ENCODE measurements at regions not wholly inside any gene's neighbourhood (a gene's known extent, or its start where the extent isn't known, plus 50 kb on each side); places are given as distances from the start of the nearest gene placed in this dataset.

GRCh38 chr17:83152745-83153611 is 73.6 kb downstream of the METRNL start:
- Histone ChIP-seq H3K36me3 (ENCODE audit: insufficient read depth, low read length) (no peaks in the 10 kb centered on the region), H3K79me2 (ENCODE audit: insufficient read depth, low read length) (no peaks in the 10 kb centered on the region), H3K27me3 (ENCODE audit: insufficient read depth, low read length) (peaks cover 16% of the 10 kb centered on the region; the same call in 1 of the 2 replicates), H3K4me2 (ENCODE audit: low read length) (no peak overlapping the region), H3F3A (ENCODE audit: insufficient read depth, low read length) (no peaks in the 10 kb centered on the region), H3K4me3 (ENCODE audit: low read depth, low read length, poor library complexity, severe bottlenecking) (no peak overlapping the region), H3K9ac (ENCODE audit: low read length) (no peak overlapping the region), H3K9me2 (ENCODE audit: low read depth, low read length) (no peaks in the 10 kb centered on the region), H3K27ac (ENCODE audit: low read depth, low read length, poor library complexity, severe bottlenecking) (no peak overlapping the region), H3K9me3 (ENCODE audit: low read length) (no peaks in the 10 kb centered on the region; the same call in 1 of the 2 replicates), H2AFZ (ENCODE audit: low read length) (no peak overlapping the region), H4K20me1 (ENCODE audit: insufficient read depth, low read length) (no peaks in the 10 kb centered on the region), H3K4me1 (ENCODE audit: insufficient read depth, low read length, severe bottlenecking) (peaks cover 8% of the 10 kb centered on the region)
- TF ChIP-seq EZH2 (IDR thresholded peaks at IDR 0.05; ENCODE audit: borderline replicate concordance, low read length) (no peak), CTCF (IDR thresholded peaks at IDR 0.05; ENCODE audit: low read length) (no peak)

GRCh38 chr17:83153681-83154310 is 74.4 kb downstream of the METRNL start:
- H3K27ac ChIP-seq (ENCODE audit: low read depth, low read length, poor library complexity, severe bottlenecking) = no peak overlapping the region
- peaks cover 12% of the 10 kb centered on the region; the same call in 1 of the 2 replicates for H3K27me3 ChIP-seq (ENCODE audit: insufficient read depth, low read length)
- no peaks in the 10 kb centered on the region for H3K79me2 ChIP-seq (ENCODE audit: insufficient read depth, low read length)
- H3K36me3 ChIP-seq (ENCODE audit: insufficient read depth, low read length) = no peaks in the 10 kb centered on the region
- no peaks in the 10 kb centered on the region for H4K20me1 ChIP-seq (ENCODE audit: insufficient read depth, low read length)
- H3K9me3 ChIP-seq (ENCODE audit: low read length) = no peaks in the 10 kb centered on the region; the same call in 1 of the 2 replicates
- no peak overlapping the region for H3K4me3 ChIP-seq (ENCODE audit: low read depth, low read length, poor library complexity, severe bottlenecking)
- TF ChIP-seq CTCF (IDR thresholded peaks at IDR 0.05; ENCODE audit: low read length) = no peak
- TF ChIP-seq EZH2 (IDR thresholded peaks at IDR 0.05; ENCODE audit: borderline replicate concordance, low read length) = no peak
- no peaks in the 10 kb centered on the region for H3F3A ChIP-seq (ENCODE audit: insufficient read depth, low read length)
- H3K4me1 ChIP-seq (ENCODE audit: insufficient read depth, low read length, severe bottlenecking) = peaks cover 8% of the 10 kb centered on the region
- H3K9me2 ChIP-seq (ENCODE audit: low read depth, low read length) = no peaks in the 10 kb centered on the region
- no peak overlapping the region for H2AFZ ChIP-seq (ENCODE audit: low read length)
- no peak overlapping the region for H3K9ac ChIP-seq (ENCODE audit: low read length)
- H3K4me2 ChIP-seq (ENCODE audit: low read length) = no peak overlapping the region

GRCh38 chr17:83154311-83155127 is 75.1 kb downstream of the METRNL start:
- peaks cover 14% of the 10 kb centered on the region; the same call in 1 of the 2 replicates for H3K27me3 ChIP-seq (ENCODE audit: insufficient read depth, low read length)
- H3K4me3 ChIP-seq (ENCODE audit: low read depth, low read length, poor library complexity, severe bottlenecking) = no peak overlapping the region
- no peaks in the 10 kb centered on the region; the same call in 1 of the 2 replicates for H3K9me3 ChIP-seq (ENCODE audit: low read length)
- peaks cover 8% of the 10 kb centered on the region for H3K4me1 ChIP-seq (ENCODE audit: insufficient read depth, low read length, severe bottlenecking)
- no peaks in the 10 kb centered on the region for H3F3A ChIP-seq (ENCODE audit: insufficient read depth, low read length)
- no peaks in the 10 kb centered on the region for H3K9me2 ChIP-seq (ENCODE audit: low read depth, low read length)
- no peaks in the 10 kb centered on the region for H3K79me2 ChIP-seq (ENCODE audit: insufficient read depth, low read length)
- H2AFZ ChIP-seq (ENCODE audit: low read length) = no peak overlapping the region
- H3K36me3 ChIP-seq (ENCODE audit: insufficient read depth, low read length) = no peaks in the 10 kb centered on the region
- no peak overlapping the region for H3K27ac ChIP-seq (ENCODE audit: low read depth, low read length, poor library complexity, severe bottlenecking)
- no peak overlapping the region for H3K4me2 ChIP-seq (ENCODE audit: low read length)
- no peak for TF ChIP-seq CTCF (IDR thresholded peaks at IDR 0.05; ENCODE audit: low read length)
- no peak for TF ChIP-seq EZH2 (IDR thresholded peaks at IDR 0.05; ENCODE audit: borderline replicate concordance, low read length)
- no peak overlapping the region for H3K9ac ChIP-seq (ENCODE audit: low read length)
- H4K20me1 ChIP-seq (ENCODE audit: insufficient read depth, low read length) = no peaks in the 10 kb centered on the region

All from OCI-LY1 (cell line).